ENCODE measurements at regions not wholly inside any gene's neighbourhood (a gene's known extent, or its start where the extent isn't known, plus 50 kb on each side); places are given as distances from the start of the nearest gene placed in this dataset.

DNA sequence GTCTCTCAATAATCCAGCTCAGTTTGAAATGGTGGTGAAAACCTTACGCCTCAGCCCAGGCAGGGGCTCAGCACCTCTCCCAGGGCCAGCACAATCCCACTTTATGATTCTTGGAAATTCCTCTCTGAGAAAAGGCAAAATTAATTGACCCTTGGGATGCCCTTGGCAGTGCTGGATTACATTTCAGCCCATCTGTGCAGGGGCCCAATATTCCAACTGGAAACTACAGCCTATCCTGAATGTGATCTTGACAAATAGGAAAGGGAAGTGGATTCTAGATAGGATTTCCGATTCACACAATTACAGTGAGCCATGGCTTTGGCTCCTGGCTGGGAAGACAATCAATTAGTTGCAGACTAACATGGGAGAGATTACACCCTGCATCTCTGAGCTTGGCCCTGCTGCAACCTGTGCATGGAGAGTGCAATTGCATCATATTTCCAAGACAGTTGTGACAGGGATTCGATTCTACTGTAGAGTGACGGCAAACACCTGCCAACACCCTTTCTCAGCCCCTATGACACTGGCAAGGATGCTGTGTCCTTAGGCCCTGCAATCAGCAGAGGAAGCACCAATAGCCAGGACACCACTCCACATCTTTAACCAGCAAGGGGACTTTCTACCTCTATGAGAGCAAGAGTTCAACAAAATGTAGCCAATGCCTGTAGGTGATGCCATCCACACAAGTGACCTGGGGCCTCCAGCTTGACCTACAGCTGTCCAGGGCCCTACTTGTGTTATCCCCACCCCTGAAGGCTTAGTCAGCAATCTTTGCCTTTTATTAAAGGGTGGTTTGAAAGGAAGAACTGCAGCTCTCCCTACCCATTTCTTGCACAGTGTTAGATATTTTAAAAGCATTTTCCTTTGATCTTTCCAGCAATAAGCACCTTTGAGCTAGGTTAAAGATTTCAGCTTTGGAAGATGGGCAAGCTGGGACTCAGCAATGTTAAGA lies 187.2 kb upstream of the HS6ST1 start:
- Histone ChIP-seq H4K20me1 (ENCODE audit: low read depth, low read length) (no peaks in the 10 kb centered on the region), H3K79me2 (ENCODE audit: insufficient read depth, low read length) (no peaks in the 10 kb centered on the region), H3K36me3 (ENCODE audit: low read length) (no peaks in the 10 kb centered on the region), H3K4me2 (ENCODE audit: low read depth, low read length, poor library complexity, severe bottlenecking) (no peak overlapping the region), H3K9me2 (replicated peaks; ENCODE audit: insufficient read depth, low read length) (no peaks in the 10 kb centered on the region), H2AFZ (ENCODE audit: low read depth, low read length, severe bottlenecking) (no peak overlapping the region), H3F3A (ENCODE audit: insufficient read depth) (no peaks in the 10 kb centered on the region), H3K9ac (ENCODE audit: low read length) (no peak overlapping the region), H3K27me3 (ENCODE audit: low read length) (no peaks in the 10 kb centered on the region), H3K9me3 (ENCODE audit: insufficient read depth, low read length) (no peaks in the 10 kb centered on the region), H3K27ac (ENCODE audit: low read depth, low read length) (no peak overlapping the region), H3K4me3 (ENCODE audit: insufficient read depth, low read length, poor library complexity, severe bottlenecking) (no peak overlapping the region)
- TF ChIP-seq CTCF (IDR thresholded peaks at IDR 0.05; ENCODE audit: insufficient read depth, low read length, poor library complexity, severe bottlenecking): no peak
- no peak for TF ChIP-seq EZH2phosphoT487 (conservative IDR thresholded peaks at IDR 0.05; ENCODE audit: low read length)

- Histone ChIP-seq H3K9ac (ENCODE audit: low read length) (no peak overlapping the region), H3K9me2 (replicated peaks; ENCODE audit: insufficient read depth, low read length) (no peaks in the 10 kb centered on the region), H3K79me2 (ENCODE audit: insufficient read depth, low read length) (no peaks in the 10 kb centered on the region), H3K4me2 (ENCODE audit: low read depth, low read length, poor library complexity, severe bottlenecking) (no peak overlapping the region), H3K4me3 (ENCODE audit: insufficient read depth, low read length, poor library complexity, severe bottlenecking) (no peak overlapping the region), H3K27me3 (ENCODE audit: low read length) (no peaks in the 10 kb centered on the region), H3K36me3 (ENCODE audit: low read length) (no peaks in the 10 kb centered on the region), H3F3A (ENCODE audit: insufficient read depth) (no peaks in the 10 kb centered on the region), H3K27ac (ENCODE audit: low read depth, low read length) (no peak overlapping the region), H3K9me3 (ENCODE audit: insufficient read depth, low read length) (no peaks in the 10 kb centered on the region), H2AFZ (ENCODE audit: low read depth, low read length, severe bottlenecking) (no peak overlapping the region), H4K20me1 (ENCODE audit: low read depth, low read length) (no peaks in the 10 kb centered on the region)
- no peak for TF ChIP-seq EZH2phosphoT487 (conservative IDR thresholded peaks at IDR 0.05; ENCODE audit: low read length)
- TF ChIP-seq CTCF (IDR thresholded peaks at IDR 0.05; ENCODE audit: insufficient read depth, low read length, poor library complexity, severe bottlenecking): no peak
Observed at GRCh38 chr2:128506534-128506933, 187.9 kb upstream of the HS6ST1 start.

DNA sequence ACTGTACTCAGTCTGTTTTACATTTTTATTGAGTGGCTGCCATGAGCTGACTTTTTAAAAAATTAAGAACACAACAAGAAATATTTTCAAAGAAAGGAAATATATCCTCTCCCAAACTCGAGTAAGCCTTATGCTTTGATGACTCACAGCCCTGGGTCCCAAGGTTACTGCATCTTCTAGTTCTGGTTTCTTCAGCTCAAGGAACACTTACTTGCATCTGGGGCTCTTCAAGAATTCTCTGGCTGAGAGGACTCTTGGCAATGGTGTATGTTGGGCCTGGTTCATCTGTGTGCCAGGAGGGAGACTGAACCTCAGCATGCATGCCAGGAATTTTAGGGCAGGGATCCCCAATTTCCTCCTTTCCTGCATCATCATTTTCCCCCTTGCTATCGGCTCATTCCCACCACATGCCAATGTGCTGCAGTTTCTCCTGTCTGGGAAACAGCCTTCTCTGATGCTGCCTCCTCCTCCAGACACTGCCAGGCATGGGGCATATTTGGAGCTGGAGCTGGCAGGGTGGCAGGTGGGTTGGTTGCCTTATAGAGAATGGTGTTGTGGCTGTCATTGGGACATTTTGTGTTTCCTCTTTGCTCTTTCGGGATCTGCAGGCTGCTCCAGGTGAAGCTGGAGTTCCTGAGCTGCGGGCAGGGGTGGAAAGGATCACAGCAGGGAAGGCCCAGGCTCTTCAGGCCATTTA lies 192.2 kb upstream of the HS6ST1 start:
- Histone ChIP-seq H3K9ac (ENCODE audit: low read length) (no peak overlapping the region), H2AFZ (ENCODE audit: low read depth, low read length, severe bottlenecking) (no peak overlapping the region), H3K4me2 (ENCODE audit: low read depth, low read length, poor library complexity, severe bottlenecking) (no peak overlapping the region), H3K9me3 (ENCODE audit: insufficient read depth, low read length) (no peaks in the 10 kb centered on the region), H3K4me3 (ENCODE audit: insufficient read depth, low read length, poor library complexity, severe bottlenecking) (no peak overlapping the region), H3K27me3 (ENCODE audit: low read length) (no peaks in the 10 kb centered on the region), H3K79me2 (ENCODE audit: insufficient read depth, low read length) (no peaks in the 10 kb centered on the region), H3K9me2 (replicated peaks; ENCODE audit: insufficient read depth, low read length) (no peaks in the 10 kb centered on the region), H3F3A (ENCODE audit: insufficient read depth) (no peaks in the 10 kb centered on the region), H4K20me1 (ENCODE audit: low read depth, low read length) (no peaks in the 10 kb centered on the region), H3K27ac (ENCODE audit: low read depth, low read length) (no peak overlapping the region), H3K36me3 (ENCODE audit: low read length) (no peaks in the 10 kb centered on the region)
- TF ChIP-seq EZH2phosphoT487 (conservative IDR thresholded peaks at IDR 0.05; ENCODE audit: low read length) (no peak), CTCF (IDR thresholded peaks at IDR 0.05; ENCODE audit: insufficient read depth, low read length, poor library complexity, severe bottlenecking) (no peak)
